ENCODE measurements at regions not wholly inside any gene's neighbourhood (a gene's known extent, or its start where the extent isn't known, plus 50 kb on each side); places are given as distances from the start of the nearest gene placed in this dataset.
A peak's percentile ranks its signal among the peaks of the same experiment; 100 is the strongest.

GRCh38 chr10:42969147-42969546, 107.7 kb upstream of the RET start:
- no peak overlapping the region for H3K4me3 Mint-ChIP-seq
- H3K9me3 Mint-ChIP-seq: no peaks in the 10 kb centered on the region
- Histone ChIP-seq H3K9me3 (ENCODE audit: low read length) (no peaks in the 10 kb centered on the region), H3K4me3 (ENCODE audit: low read length) (no peak overlapping the region), H3K27ac (ENCODE audit: low read depth, low read length) (no peak overlapping the region), H3K27me3 (ENCODE audit: insufficient read depth, low read length, poor library complexity, severe bottlenecking) (no peaks in the 10 kb centered on the region), H3K36me3 (ENCODE audit: insufficient read depth, low read length) (no peaks in the 10 kb centered on the region), H3K4me1 (ENCODE audit: insufficient read depth, low read length) (no peaks in the 10 kb centered on the region)
- H3K27ac Mint-ChIP-seq: no peak overlapping the region
- ChIA-PET CTCF (no interaction called here), POLR2A (no interaction called here)
- no peaks in the 10 kb centered on the region for H3K4me1 Mint-ChIP-seq
- peaks cover 0 to 11% of the 10 kb centered on the region in 2 donors for H3K27me3 Mint-ChIP-seq
- H3K36me3 Mint-ChIP-seq: no peaks in the 10 kb centered on the region
- no peak for DNase-seq

GRCh38 chr10:42969909-42970308, 107.0 kb upstream of the RET start:
- H3K9me3 Mint-ChIP-seq: no peaks in the 10 kb centered on the region
- CTCF ChIA-PET: no interaction called here
- no peaks in the 10 kb centered on the region for H3K27me3 ChIP-seq (ENCODE audit: insufficient read depth, low read length, poor library complexity, severe bottlenecking)
- H3K4me3 ChIP-seq (ENCODE audit: low read length): no peak overlapping the region
- H3K27ac ChIP-seq (ENCODE audit: low read depth, low read length): no peak overlapping the region
- H3K27ac Mint-ChIP-seq: no peak overlapping the region
- POLR2A ChIA-PET: no interaction called here
- no peaks in the 10 kb centered on the region for H3K36me3 Mint-ChIP-seq
- no peak overlapping the region for H3K4me3 Mint-ChIP-seq
- no peaks in the 10 kb centered on the region for H3K4me1 ChIP-seq (ENCODE audit: insufficient read depth, low read length)
- peaks cover 0 to 11% of the 10 kb centered on the region in 2 donors for H3K27me3 Mint-ChIP-seq
- DNase-seq: peak in 1 of 5 donors; percentile 26
- no peaks in the 10 kb centered on the region for H3K9me3 ChIP-seq (ENCODE audit: low read length)
- no peaks in the 10 kb centered on the region for H3K36me3 ChIP-seq (ENCODE audit: insufficient read depth, low read length)
- H3K4me1 Mint-ChIP-seq: no peaks in the 10 kb centered on the region

GRCh38 chr10:42970451-42971250, 106.2 kb upstream of the RET start:
- Mint-ChIP-seq H3K27me3 (peaks cover 0 to 11% of the 10 kb centered on the region in 2 donors), H3K4me1 (no peaks in the 10 kb centered on the region), H3K4me3 (no peak overlapping the region), H3K27ac (no peak overlapping the region), H3K9me3 (no peaks in the 10 kb centered on the region), H3K36me3 (no peaks in the 10 kb centered on the region)
- no peaks in the 10 kb centered on the region for H3K36me3 ChIP-seq (ENCODE audit: insufficient read depth, low read length)
- ChIA-PET CTCF (no interaction called here), POLR2A (no interaction called here)
- no peaks in the 10 kb centered on the region for H3K9me3 ChIP-seq (ENCODE audit: low read length)
- no peaks in the 10 kb centered on the region for H3K27me3 ChIP-seq (ENCODE audit: insufficient read depth, low read length, poor library complexity, severe bottlenecking)
- H3K27ac ChIP-seq (ENCODE audit: low read depth, low read length): no peak overlapping the region
- H3K4me1 ChIP-seq (ENCODE audit: insufficient read depth, low read length): no peaks in the 10 kb centered on the region
- H3K4me3 ChIP-seq (ENCODE audit: low read length): no peak overlapping the region
- DNase-seq: peak in 1 of 5 donors; percentile 38

GRCh38 chr10:42971251-42971599, 105.6 kb upstream of the RET start:
- DNase-seq: peak in 1 of 5 donors; percentile 19
- Mint-ChIP-seq H3K27me3 (peaks cover 0 to 11% of the 10 kb centered on the region in 2 donors), H3K36me3 (no peaks in the 10 kb centered on the region), H3K27ac (no peak overlapping the region), H3K9me3 (no peaks in the 10 kb centered on the region), H3K4me3 (no peak overlapping the region), H3K4me1 (no peaks in the 10 kb centered on the region)
- ChIA-PET CTCF (no interaction called here), POLR2A (no interaction called here)
- H3K4me1 ChIP-seq (ENCODE audit: insufficient read depth, low read length): no peaks in the 10 kb centered on the region
- H3K27me3 ChIP-seq (ENCODE audit: insufficient read depth, low read length, poor library complexity, severe bottlenecking): no peaks in the 10 kb centered on the region
- no peak overlapping the region for H3K27ac ChIP-seq (ENCODE audit: low read depth, low read length)
- H3K9me3 ChIP-seq (ENCODE audit: low read length): no peaks in the 10 kb centered on the region
- no peaks in the 10 kb centered on the region for H3K36me3 ChIP-seq (ENCODE audit: insufficient read depth, low read length)
- no peak overlapping the region for H3K4me3 ChIP-seq (ENCODE audit: low read length)

GRCh38 chr10:42972946-42973345, 103.9 kb upstream of the RET start:
- peaks cover 2 to 8% of the 10 kb centered on the region in 2 donors for H3K27me3 Mint-ChIP-seq
- no peak overlapping the region for H3K27ac Mint-ChIP-seq

GRCh38 chr10:42973411-42973810, 103.5 kb upstream of the RET start:
- no peaks in the 10 kb centered on the region for H3K9me3 Mint-ChIP-seq
- peak overlapping the region in 1 of 8 donors; percentile 52 for H3K27ac Mint-ChIP-seq
- H3K4me3 ChIP-seq (ENCODE audit: low read length): no peak overlapping the region
- H3K9me3 ChIP-seq (ENCODE audit: low read length): no peaks in the 10 kb centered on the region
- POLR2A ChIA-PET: no interaction called here
- H3K27me3 ChIP-seq (ENCODE audit: insufficient read depth, low read length, poor library complexity, severe bottlenecking): no peaks in the 10 kb centered on the region
- H3K36me3 Mint-ChIP-seq: no peaks in the 10 kb centered on the region
- H3K36me3 ChIP-seq (ENCODE audit: insufficient read depth, low read length): no peaks in the 10 kb centered on the region
- H3K4me3 Mint-ChIP-seq: no peak overlapping the region
- H3K27me3 Mint-ChIP-seq: peaks cover 2 to 4% of the 10 kb centered on the region in 2 donors
- no peak for DNase-seq
- no peaks in the 10 kb centered on the region for H3K4me1 Mint-ChIP-seq
- CTCF ChIA-PET: no interaction called here
- H3K4me1 ChIP-seq (ENCODE audit: insufficient read depth, low read length): no peaks in the 10 kb centered on the region
- H3K27ac ChIP-seq (ENCODE audit: low read depth, low read length): no peak overlapping the region

More at GRCh38 chr10:42972946-42973345, 103.9 kb upstream of the RET start:
- H3K9me3 Mint-ChIP-seq: no peaks in the 10 kb centered on the region
- no peak overlapping the region for H3K4me3 Mint-ChIP-seq
- H3K27ac ChIP-seq (ENCODE audit: low read depth, low read length): no peak overlapping the region
- H3K36me3 ChIP-seq (ENCODE audit: insufficient read depth, low read length): no peaks in the 10 kb centered on the region
- CTCF ChIA-PET: no interaction called here
- no peak for DNase-seq
- H3K4me1 Mint-ChIP-seq: no peaks in the 10 kb centered on the region
- H3K4me1 ChIP-seq (ENCODE audit: insufficient read depth, low read length): no peaks in the 10 kb centered on the region
- H3K4me3 ChIP-seq (ENCODE audit: low read length): no peak overlapping the region
- no peaks in the 10 kb centered on the region for H3K36me3 Mint-ChIP-seq
- no peaks in the 10 kb centered on the region for H3K9me3 ChIP-seq (ENCODE audit: low read length)
- POLR2A ChIA-PET: no interaction called here
- H3K27me3 ChIP-seq (ENCODE audit: insufficient read depth, low read length, poor library complexity, severe bottlenecking): no peaks in the 10 kb centered on the region

- Histone ChIP-seq H3K9me3 (ENCODE audit: low read length) (no peaks in the 10 kb centered on the region), H3K4me3 (ENCODE audit: low read length) (no peak overlapping the region), H3K27ac (ENCODE audit: low read depth, low read length) (no peak overlapping the region), H3K27me3 (ENCODE audit: insufficient read depth, low read length, poor library complexity, severe bottlenecking) (no peaks in the 10 kb centered on the region), H3K36me3 (ENCODE audit: insufficient read depth, low read length) (no peaks in the 10 kb centered on the region), H3K4me1 (ENCODE audit: insufficient read depth, low read length) (no peaks in the 10 kb centered on the region)
- H3K4me1 Mint-ChIP-seq: no peaks in the 10 kb centered on the region
- no peak overlapping the region for H3K27ac Mint-ChIP-seq
- peaks cover 2 to 4% of the 10 kb centered on the region in 2 donors for H3K27me3 Mint-ChIP-seq
- DNase-seq: no peak
- ChIA-PET POLR2A (no interaction called here), CTCF (no interaction called here)
- no peak overlapping the region for H3K4me3 Mint-ChIP-seq
- H3K9me3 Mint-ChIP-seq: no peaks in the 10 kb centered on the region
- no peaks in the 10 kb centered on the region for H3K36me3 Mint-ChIP-seq
Measured at GRCh38 chr10:42973870-42974692, 102.8 kb upstream of the RET start.

GRCh38 chr10:42974693-42975002, 102.2 kb upstream of the RET start:
- H3K4me1 Mint-ChIP-seq: no peaks in the 10 kb centered on the region
- H3K36me3 Mint-ChIP-seq: no peaks in the 10 kb centered on the region
- CTCF ChIA-PET: no interaction called here
- H3K36me3 ChIP-seq (ENCODE audit: insufficient read depth, low read length): no peaks in the 10 kb centered on the region
- no peaks in the 10 kb centered on the region for H3K9me3 ChIP-seq (ENCODE audit: low read length)
- no peaks in the 10 kb centered on the region for H3K9me3 Mint-ChIP-seq
- no peak overlapping the region for H3K4me3 ChIP-seq (ENCODE audit: low read length)
- no peak overlapping the region for H3K27ac ChIP-seq (ENCODE audit: low read depth, low read length)
- H3K27me3 ChIP-seq (ENCODE audit: insufficient read depth, low read length, poor library complexity, severe bottlenecking): no peaks in the 10 kb centered on the region
- DNase-seq: peak in 1 of 5 donors; percentile 31
- H3K27me3 Mint-ChIP-seq: peaks cover 2 to 4% of the 10 kb centered on the region in 2 donors
- H3K4me3 Mint-ChIP-seq: no peak overlapping the region
- POLR2A ChIA-PET: no interaction called here
- no peak overlapping the region for H3K27ac Mint-ChIP-seq
- H3K4me1 ChIP-seq (ENCODE audit: insufficient read depth, low read length): no peaks in the 10 kb centered on the region
